GM19324 (cell line): ENCODE measurements at regions not wholly inside any gene's neighbourhood (a gene's known extent, or its start where the extent isn't known, plus 50 kb on each side); places are given as distances from the start of the nearest gene placed in this dataset.

Experiments
- ATAC-seq: cut with Tn5 transposase; IDR thresholded peaks from one replicate; pipeline ENCODE4 v1.9.1; 2021; ENCODE audit warnings: mild to moderate bottlenecking, moderate library complexity; ENCODE audit not compliant: unreplicated experiment, low FRiP score

GRCh38 chr5:153883854-153884611 lies 154.7 kb downstream of the FAM114A2 start:
- ATAC-seq: no peak

- ATAC-seq: no peak
These were observed 157.0 kb downstream of the FAM114A2 start for GRCh38 chr5:153881687-153882086.

- ATAC-seq: no peak
These were observed 158.6 kb downstream of the FAM114A2 start for GRCh38 chr5:153880106-153880505.

GRCh38 chr5:153879596-153879995 lies 159.1 kb downstream of the FAM114A2 start:
- ATAC-seq: no peak

GRCh38 chr5:153866176-153866575 lies 172.5 kb downstream of the FAM114A2 start:
- ATAC-seq: no peak

GRCh38 chr5:153865016-153865415 lies 173.7 kb downstream of the FAM114A2 start:
- ATAC-seq: no peak

GRCh38 chr5:153863951-153864350 lies 174.8 kb downstream of the FAM114A2 start:
- no peak for ATAC-seq
